ENCODE measurements at regions not wholly inside any gene's neighbourhood (a gene's known extent, or its start where the extent isn't known, plus 50 kb on each side); places are given as distances from the start of the nearest gene placed in this dataset.
A peak's percentile ranks its signal among the peaks of the same experiment; 100 is the strongest.

- H4K20me1 ChIP-seq (ENCODE audit: insufficient read depth, low read length): no peaks in the 10 kb centered on the region
- no peak overlapping the region for H3K4me3 ChIP-seq (replicated peaks in 1 of 3; ENCODE audit: low read depth in 2 of 3, low read length in 3 of 3)
- Mint-ChIP-seq H3K9me3 (peaks cover 0 to 2% (median 0%) of the 10 kb centered on the region in 7 donors), H3K27me3 (ENCODE audit: low read depth in 3 of 3) (peaks cover 1 to 6% (median 3%) of the 10 kb centered on the region in 3 donors), H3K27ac (no peak overlapping the region), H3K4me3 (no peak overlapping the region), H3K4me1 (peaks cover 2% of the 10 kb centered on the region), H3K36me3 (no peaks in the 10 kb centered on the region)
- H3K79me2 ChIP-seq (ENCODE audit: insufficient read depth, low read length): no peaks in the 10 kb centered on the region
- H3K9me3 ChIP-seq (replicated peaks in 1 of 2; ENCODE audit: control insufficient read depth in 1 of 2, insufficient read depth in 1 of 2, low read length in 2 of 2): no peaks in the 10 kb centered on the region
- H3K4me1 ChIP-seq (ENCODE audit: control insufficient read depth in 1 of 2, insufficient read depth in 2 of 2, low read length in 2 of 2): no peaks in the 10 kb centered on the region
- H3K27ac ChIP-seq (ENCODE audit: low read depth in 1 of 2, low read length in 2 of 2): no peak overlapping the region
- H3K36me3 ChIP-seq (replicated peaks in 1 of 2; ENCODE audit: control insufficient read depth in 1 of 2, insufficient read depth in 2 of 2, low read length in 2 of 2): no peaks in the 10 kb centered on the region
- no peak overlapping the region for H3K9ac ChIP-seq (ENCODE audit: insufficient read depth, low read length, poor library complexity, severe bottlenecking)
- intact Hi-C loops (cut with micrococcal nuclease): no loop called here
- no peak overlapping the region for H3K4me2 ChIP-seq (replicated peaks; ENCODE audit: extremely low read depth, low read length, poor library complexity, severe bottlenecking)
- DNase-seq: no peak
- H2AFZ ChIP-seq (ENCODE audit: insufficient read depth, low read depth, low read length, poor library complexity, severe bottlenecking): no peak overlapping the region
- WGBS (ENCODE audit: insufficient coverage): 13% methylated on average over 3 of the region's 3 CpGs
- no peak for TF ChIP-seq CTCF (IDR thresholded peaks at IDR 0.05)
- H3K27me3 ChIP-seq (ENCODE audit: control insufficient read depth in 2 of 2, insufficient read depth in 2 of 2, low read length in 2 of 2): no peaks in the 10 kb centered on the region
These were observed 65.7 kb upstream of the NAV2 start for GRCh38 chr11:19646921-19647320.

- Histone ChIP-seq H2AFZ (ENCODE audit: insufficient read depth, low read depth, low read length, poor library complexity, severe bottlenecking) (no peak overlapping the region), H3K27me3 (ENCODE audit: control insufficient read depth in 2 of 2, insufficient read depth in 2 of 2, low read length in 2 of 2) (no peaks in the 10 kb centered on the region), H3K4me1 (ENCODE audit: control insufficient read depth in 1 of 2, insufficient read depth in 2 of 2, low read length in 2 of 2) (no peaks in the 10 kb centered on the region), H3K27ac (ENCODE audit: low read depth in 1 of 2, low read length in 2 of 2) (no peak overlapping the region), H3K36me3 (replicated peaks in 1 of 2; ENCODE audit: control insufficient read depth in 1 of 2, insufficient read depth in 2 of 2, low read length in 2 of 2) (no peaks in the 10 kb centered on the region), H3K4me3 (replicated peaks in 1 of 3; ENCODE audit: low read depth in 2 of 3, low read length in 3 of 3) (no peak overlapping the region), H4K20me1 (ENCODE audit: insufficient read depth, low read length) (no peaks in the 10 kb centered on the region), H3K4me2 (replicated peaks; ENCODE audit: extremely low read depth, low read length, poor library complexity, severe bottlenecking) (no peak overlapping the region), H3K9ac (ENCODE audit: insufficient read depth, low read length, poor library complexity, severe bottlenecking) (no peak overlapping the region), H3K79me2 (ENCODE audit: insufficient read depth, low read length) (no peaks in the 10 kb centered on the region), H3K9me3 (replicated peaks in 1 of 2; ENCODE audit: control insufficient read depth in 1 of 2, insufficient read depth in 1 of 2, low read length in 2 of 2) (no peaks in the 10 kb centered on the region)
- no peak for TF ChIP-seq CTCF (IDR thresholded peaks at IDR 0.05)
- H3K27ac Mint-ChIP-seq: peak overlapping the region in 1 of 7 donors; percentile 77
- H3K27me3 Mint-ChIP-seq (ENCODE audit: low read depth in 3 of 3): peaks cover 2 to 6% (median 4%) of the 10 kb centered on the region in 3 donors
- H3K4me1 Mint-ChIP-seq: peaks cover 2% of the 10 kb centered on the region
- intact Hi-C loops (cut with micrococcal nuclease): no loop called here
- H3K4me3 Mint-ChIP-seq: no peak overlapping the region
- WGBS (ENCODE audit: insufficient coverage): no CpG with 5 or more reads among the region's 1 CpG
- no peak for DNase-seq
- peaks cover 0 to 2% (median 0%) of the 10 kb centered on the region in 7 donors for H3K9me3 Mint-ChIP-seq
- H3K36me3 Mint-ChIP-seq: no peaks in the 10 kb centered on the region
These were observed 66.3 kb upstream of the NAV2 start for GRCh38 chr11:19646308-19646707.
